ENCODE measurements at regions not wholly inside any gene's neighbourhood (a gene's known extent, or its start where the extent isn't known, plus 50 kb on each side); places are given as distances from the start of the nearest gene placed in this dataset.

DNA sequence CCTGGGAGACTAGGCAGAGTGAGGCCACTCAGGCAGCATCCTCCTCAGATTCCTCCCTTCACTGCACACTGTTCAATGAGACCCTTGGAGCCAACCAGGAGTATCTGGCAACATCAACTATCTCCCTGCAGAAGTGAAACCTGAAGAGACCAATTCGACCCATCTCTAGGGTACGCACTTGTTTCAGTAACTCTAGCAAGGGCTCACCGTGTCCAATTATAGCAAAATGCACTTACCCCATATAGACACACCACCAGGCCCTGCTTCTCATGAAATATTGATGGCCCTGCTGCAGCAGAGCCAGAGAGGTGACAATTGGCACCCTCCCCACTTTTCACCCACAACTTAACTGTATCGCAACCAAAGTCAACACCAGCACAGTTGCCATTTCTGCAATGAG, 196.1 kb upstream of the IGF1R start:
- no peak for TF ChIP-seq CTCF (conservative IDR thresholded peaks at IDR 0.05; ENCODE audit: low read depth, low read length)
- H3K4me3 ChIP-seq (ENCODE audit: low read length), result no peak overlapping the region
- no peak for DNase-seq (ENCODE audit: low read depth)

DNA sequence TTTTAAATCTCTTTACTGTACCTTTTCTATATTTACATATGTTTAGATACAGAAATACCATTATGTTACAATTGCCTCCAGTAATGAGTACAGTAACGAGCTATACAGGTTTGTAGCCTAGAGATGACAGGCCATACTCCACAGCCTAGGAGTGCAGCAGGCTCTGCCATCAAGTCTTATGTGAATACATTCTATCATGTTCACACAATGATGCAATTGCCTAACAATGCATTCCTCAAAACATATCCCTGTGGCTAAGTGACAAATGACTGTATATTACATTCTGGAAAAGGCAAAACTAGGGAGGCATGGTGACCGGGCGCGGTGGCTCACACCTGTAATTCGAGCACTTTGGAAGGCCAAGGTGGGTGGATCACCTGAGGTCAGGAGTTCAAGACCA, 192.4 kb upstream of the IGF1R start:
- TF ChIP-seq CTCF (conservative IDR thresholded peaks at IDR 0.05; ENCODE audit: low read depth, low read length), result no peak
- H3K4me3 ChIP-seq (ENCODE audit: low read length), result no peak overlapping the region
- no peak for DNase-seq (ENCODE audit: low read depth)

DNA sequence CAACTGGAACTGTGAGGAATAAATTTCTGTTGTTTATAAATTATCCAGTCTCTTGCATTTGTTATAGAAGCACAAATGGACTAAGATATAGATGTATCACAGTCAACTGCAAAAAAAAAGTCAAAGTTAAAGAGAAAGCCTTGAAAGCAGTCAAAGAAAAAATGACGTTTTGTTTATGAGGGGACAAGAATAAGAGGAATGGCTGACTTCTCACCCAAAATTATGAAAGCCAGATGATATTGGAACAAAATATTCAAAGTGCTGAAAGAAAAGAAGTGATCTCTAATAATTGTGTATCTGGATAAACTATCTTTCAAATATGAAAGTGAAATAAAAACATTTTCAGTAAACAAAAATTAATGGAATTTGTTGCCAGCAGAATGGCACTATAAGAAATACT, 171.8 kb upstream of the IGF1R start:
- TF ChIP-seq CTCF (conservative IDR thresholded peaks at IDR 0.05; ENCODE audit: low read depth, low read length), result no peak
- no peak overlapping the region for H3K4me3 ChIP-seq (ENCODE audit: low read length)
- DNase-seq (ENCODE audit: low read depth), result no peak

- H3K4me3 ChIP-seq (ENCODE audit: low read length), result no peak overlapping the region
- no peak for TF ChIP-seq CTCF (conservative IDR thresholded peaks at IDR 0.05; ENCODE audit: low read depth, low read length)
- DNase-seq (ENCODE audit: low read depth), result no peak
Measured at GRCh38 chr15:98480844-98481243, 167.5 kb upstream of the IGF1R start.

DNA sequence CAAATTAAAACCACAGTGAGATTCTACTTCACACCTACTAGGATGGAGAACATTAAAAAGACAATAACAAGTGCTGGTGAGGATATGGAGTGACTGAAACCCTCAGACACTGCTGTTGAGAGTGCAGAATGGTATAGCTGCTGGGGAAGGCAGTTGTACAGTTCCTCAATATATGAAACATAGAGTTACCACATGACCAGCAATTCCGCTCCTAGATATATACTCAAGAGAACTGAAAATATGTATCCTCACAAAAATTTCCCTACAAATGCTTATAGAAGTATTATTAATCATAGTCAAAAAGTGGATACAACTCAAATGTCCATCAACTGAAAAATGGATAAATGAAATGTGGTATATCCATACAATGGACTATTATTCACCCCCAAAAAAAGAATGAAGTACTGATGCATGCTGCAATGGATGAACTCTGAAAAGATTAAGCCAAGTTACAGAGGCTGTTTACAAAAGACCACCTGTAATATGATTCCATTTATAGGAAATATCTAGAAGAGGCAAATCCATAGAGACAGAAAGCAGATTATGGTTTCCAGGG, 164.7 kb upstream of the IGF1R start:
- no peak for TF ChIP-seq CTCF (conservative IDR thresholded peaks at IDR 0.05; ENCODE audit: low read depth, low read length)
- DNase-seq (ENCODE audit: low read depth), result no peak
- H3K4me3 ChIP-seq (ENCODE audit: low read length), result no peak overlapping the region

- DNase-seq (ENCODE audit: low read depth), result no peak
- TF ChIP-seq CTCF (conservative IDR thresholded peaks at IDR 0.05; ENCODE audit: low read depth, low read length), result no peak
- no peak overlapping the region for H3K4me3 ChIP-seq (ENCODE audit: low read length)
Measured at GRCh38 chr15:98484914-98485313, 163.4 kb upstream of the IGF1R start.

- TF ChIP-seq CTCF (conservative IDR thresholded peaks at IDR 0.05; ENCODE audit: low read depth, low read length), result no peak
- DNase-seq (ENCODE audit: low read depth), result no peak
Measured at GRCh38 chr15:98485451-98485850, 162.9 kb upstream of the IGF1R start.

More at GRCh38 chr15:98485451-98485850, 162.9 kb upstream of the IGF1R start:
- H3K4me3 ChIP-seq (ENCODE audit: low read length), result no peak overlapping the region

All from retinal pigment epithelial cell (primary cell).